SU-DHL-6 (cell line): ENCODE measurements at regions not wholly inside any gene's neighbourhood (a gene's known extent, or its start where the extent isn't known, plus 50 kb on each side); places are given as distances from the start of the nearest gene placed in this dataset.

Source experiments
- CTCF ChIP-seq: fragments of 200-600 bp; sonication (generic); IDR thresholded peaks from one replicate; pipeline ENCODE4 v1.5.1; 2017; ENCODE audit warnings: antibody characterized with exemption, mild to moderate bottlenecking, low read length, moderate library complexity; ENCODE audit not compliant: insufficient read depth, poor library complexity, severe bottlenecking
- EZH2phosphoT487 ChIP-seq: fragments of 200-600 bp; sonication (generic), shearing (Covaris generic); conservative IDR thresholded peaks from 2 replicates; pipeline ENCODE4 v1.6.1; 2018; ENCODE audit warnings: mild to moderate bottlenecking, antibody characterized with exemption, low read length, moderate library complexity, mixed read lengths

GRCh38 chr3:40827226-40827625 is 302.5 kb downstream of the ZNF621 start:
- TF ChIP-seq EZH2phosphoT487 (no peak), CTCF (no peak)
